ENCODE measurements at regions not wholly inside any gene's neighbourhood (a gene's known extent, or its start where the extent isn't known, plus 50 kb on each side); places are given as distances from the start of the nearest gene placed in this dataset.

DNA sequence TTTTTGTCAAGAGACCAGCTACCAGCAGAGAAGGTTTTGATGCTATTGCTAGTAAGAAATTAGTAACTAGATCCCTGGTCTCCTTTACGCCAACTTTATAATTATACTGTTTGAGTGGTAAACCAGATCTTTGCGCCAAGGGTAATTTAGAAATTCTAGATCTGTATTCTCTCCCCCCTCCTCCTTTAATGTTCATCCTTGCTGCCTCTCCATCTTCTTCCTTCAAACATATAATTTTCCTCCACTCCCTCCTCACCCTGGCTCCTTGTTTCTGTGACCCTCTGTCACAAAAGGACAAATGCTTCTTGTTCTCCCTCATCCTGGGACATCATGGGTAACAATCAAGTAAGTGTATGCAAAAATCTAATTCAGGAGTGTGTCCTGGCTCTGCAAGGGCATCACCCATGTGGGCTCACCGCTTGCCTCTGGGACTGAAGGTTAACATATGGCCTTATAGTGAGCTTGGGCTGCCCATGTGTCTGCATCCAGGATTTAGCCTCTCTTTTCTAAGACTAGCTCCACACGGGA lies 121.2 kb downstream of the BAMBI start:
- Histone ChIP-seq H3K79me2 (ENCODE audit: insufficient read depth, low read length) (no peaks in the 10 kb centered on the region), H3K9ac (ENCODE audit: low read length) (no peak overlapping the region), H3K36me3 (ENCODE audit: insufficient read depth, low read length) (no peaks in the 10 kb centered on the region), H3K9me3 (ENCODE audit: insufficient read depth, low read depth, low read length) (no peaks in the 10 kb centered on the region), H3K4me1 (ENCODE audit: insufficient read depth, low read length) (peaks cover 7% of the 10 kb centered on the region), H4K20me1 (ENCODE audit: insufficient read depth, low read length) (no peaks in the 10 kb centered on the region), H3K4me2 (ENCODE audit: low read length) (peak overlapping the region; percentile 44), H3K4me3 (ENCODE audit: insufficient read depth, low read depth, low read length) (no peak overlapping the region), H2AFZ (ENCODE audit: low read depth, low read length) (no peak overlapping the region), H3K27me3 (ENCODE audit: insufficient read depth, low read length) (peaks cover 4% of the 10 kb centered on the region), H3K27ac (ENCODE audit: low read depth, low read length) (no peak overlapping the region)
- no peak for DNase-seq (ENCODE audit: low read depth)
- Mint-ChIP-seq H3K4me3 (ENCODE audit: unreplicated experiment) (no peak overlapping the region), H3K9me3 (ENCODE audit: unreplicated experiment) (no peaks in the 10 kb centered on the region), H3K36me3 (ENCODE audit: low read depth, unreplicated experiment) (no peaks in the 10 kb centered on the region), H3K4me1 (ENCODE audit: low read depth, unreplicated experiment) (peaks cover 18% of the 10 kb centered on the region), H3K27ac (ENCODE audit: unreplicated experiment) (no peak overlapping the region), H3K27me3 (ENCODE audit: low read depth, unreplicated experiment) (peaks cover 2% of the 10 kb centered on the region)
- TF ChIP-seq, protein P1, sequence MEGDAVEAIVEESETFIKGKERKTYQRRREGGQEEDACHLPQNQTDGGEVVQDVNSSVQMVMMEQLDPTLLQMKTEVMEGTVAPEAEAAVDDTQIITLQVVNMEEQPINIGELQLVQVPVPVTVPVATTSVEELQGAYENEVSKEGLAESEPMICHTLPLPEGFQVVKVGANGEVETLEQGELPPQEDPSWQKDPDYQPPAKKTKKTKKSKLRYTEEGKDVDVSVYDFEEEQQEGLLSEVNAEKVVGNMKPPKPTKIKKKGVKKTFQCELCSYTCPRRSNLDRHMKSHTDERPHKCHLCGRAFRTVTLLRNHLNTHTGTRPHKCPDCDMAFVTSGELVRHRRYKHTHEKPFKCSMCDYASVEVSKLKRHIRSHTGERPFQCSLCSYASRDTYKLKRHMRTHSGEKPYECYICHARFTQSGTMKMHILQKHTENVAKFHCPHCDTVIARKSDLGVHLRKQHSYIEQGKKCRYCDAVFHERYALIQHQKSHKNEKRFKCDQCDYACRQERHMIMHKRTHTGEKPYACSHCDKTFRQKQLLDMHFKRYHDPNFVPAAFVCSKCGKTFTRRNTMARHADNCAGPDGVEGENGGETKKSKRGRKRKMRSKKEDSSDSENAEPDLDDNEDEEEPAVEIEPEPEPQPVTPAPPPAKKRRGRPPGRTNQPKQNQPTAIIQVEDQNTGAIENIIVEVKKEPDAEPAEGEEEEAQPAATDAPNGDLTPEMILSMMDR (IDR thresholded peaks at IDR 0.05; ENCODE audit: insufficient read depth, low read depth, low read length), result no peak
- TF ChIP-seq EZH2 (IDR thresholded peaks at IDR 0.05; ENCODE audit: insufficient read depth, low read length), result no peak
- no peak for FAIRE-seq

DNA sequence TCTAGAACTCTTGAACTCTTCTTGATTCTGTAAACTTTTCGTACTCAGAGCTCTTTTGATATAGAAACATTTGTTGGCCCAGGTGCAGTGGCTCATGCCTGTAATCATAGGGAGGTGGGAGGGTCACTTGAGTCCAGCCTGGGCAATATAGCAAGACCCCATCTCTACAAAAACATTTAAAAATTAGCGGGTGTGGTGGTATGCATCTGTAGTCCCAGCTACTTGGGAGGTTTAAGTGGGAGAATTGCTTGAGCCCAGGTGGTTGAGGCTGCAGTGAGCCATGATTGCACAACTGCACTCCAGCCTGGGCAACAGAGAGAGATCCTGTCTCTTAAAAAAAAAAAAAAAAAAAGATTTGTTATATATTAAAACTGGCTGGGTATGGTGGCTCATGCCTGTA lies 121.6 kb downstream of the BAMBI start:
- FAIRE-seq (no peak), DNase-seq (ENCODE audit: low read depth) (no peak)
- peaks cover 7% of the 10 kb centered on the region for H3K4me1 ChIP-seq (ENCODE audit: insufficient read depth, low read length)
- Mint-ChIP-seq H3K9me3 (ENCODE audit: unreplicated experiment) (no peaks in the 10 kb centered on the region), H3K36me3 (ENCODE audit: low read depth, unreplicated experiment) (no peaks in the 10 kb centered on the region), H3K27ac (ENCODE audit: unreplicated experiment) (no peak overlapping the region), H3K4me1 (ENCODE audit: low read depth, unreplicated experiment) (peaks cover 18% of the 10 kb centered on the region), H3K4me3 (ENCODE audit: unreplicated experiment) (no peak overlapping the region), H3K27me3 (ENCODE audit: low read depth, unreplicated experiment) (peaks cover 4% of the 10 kb centered on the region)
- no peak overlapping the region for H3K4me2 ChIP-seq (ENCODE audit: low read length)
- no peaks in the 10 kb centered on the region for H3K79me2 ChIP-seq (ENCODE audit: insufficient read depth, low read length)
- H2AFZ ChIP-seq (ENCODE audit: low read depth, low read length), result no peak overlapping the region
- TF ChIP-seq EZH2 (IDR thresholded peaks at IDR 0.05; ENCODE audit: insufficient read depth, low read length), result no peak
- TF ChIP-seq, protein P1 (IDR thresholded peaks at IDR 0.05; ENCODE audit: insufficient read depth, low read depth, low read length), result no peak
- H3K4me3 ChIP-seq (ENCODE audit: insufficient read depth, low read depth, low read length), result no peak overlapping the region
- no peaks in the 10 kb centered on the region for H4K20me1 ChIP-seq (ENCODE audit: insufficient read depth, low read length)
- no peaks in the 10 kb centered on the region for H3K36me3 ChIP-seq (ENCODE audit: insufficient read depth, low read length)
- no peaks in the 10 kb centered on the region for H3K9me3 ChIP-seq (ENCODE audit: insufficient read depth, low read depth, low read length)
- no peak overlapping the region for H3K9ac ChIP-seq (ENCODE audit: low read length)
- H3K27me3 ChIP-seq (ENCODE audit: insufficient read depth, low read length), result peaks cover 4% of the 10 kb centered on the region
- H3K27ac ChIP-seq (ENCODE audit: low read depth, low read length), result no peak overlapping the region

DNA sequence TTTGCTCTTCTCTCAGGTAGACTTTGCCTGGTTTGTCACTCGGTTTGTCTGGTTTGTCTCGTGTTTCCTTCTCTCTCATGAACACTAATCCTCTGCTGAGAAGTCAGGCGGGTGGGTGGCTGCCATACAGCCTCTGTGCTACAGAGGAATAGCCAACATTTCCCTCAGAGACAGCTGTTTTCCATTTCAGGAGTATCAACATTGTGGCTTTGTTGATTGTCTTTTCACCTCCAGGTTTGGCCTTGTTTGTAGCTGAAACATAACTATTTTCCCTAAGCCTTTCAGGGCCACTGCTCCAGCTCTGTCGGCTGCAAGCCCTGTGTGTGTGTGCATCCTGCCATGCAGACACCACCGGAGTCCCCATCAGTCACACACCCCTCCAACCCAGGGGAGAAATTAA lies 122.8 kb downstream of the BAMBI start:
- FAIRE-seq (no peak), DNase-seq (ENCODE audit: low read depth) (no peak)
- no peaks in the 10 kb centered on the region for H3K36me3 ChIP-seq (ENCODE audit: insufficient read depth, low read length)
- H3K4me2 ChIP-seq (ENCODE audit: low read length), result no peak overlapping the region
- no peaks in the 10 kb centered on the region for H3K9me3 Mint-ChIP-seq (ENCODE audit: unreplicated experiment)
- peaks cover 18% of the 10 kb centered on the region for H3K4me1 Mint-ChIP-seq (ENCODE audit: low read depth, unreplicated experiment)
- H3K4me1 ChIP-seq (ENCODE audit: insufficient read depth, low read length), result peaks cover 7% of the 10 kb centered on the region
- peaks cover 4% of the 10 kb centered on the region for H3K27me3 ChIP-seq (ENCODE audit: insufficient read depth, low read length)
- H2AFZ ChIP-seq (ENCODE audit: low read depth, low read length), result no peak overlapping the region
- H3K4me3 Mint-ChIP-seq (ENCODE audit: unreplicated experiment), result no peak overlapping the region
- H3K36me3 Mint-ChIP-seq (ENCODE audit: low read depth, unreplicated experiment), result no peaks in the 10 kb centered on the region
- H3K27me3 Mint-ChIP-seq (ENCODE audit: low read depth, unreplicated experiment), result peaks cover 2% of the 10 kb centered on the region
- TF ChIP-seq EZH2 (IDR thresholded peaks at IDR 0.05; ENCODE audit: insufficient read depth, low read length), result no peak
- TF ChIP-seq, protein P1 (IDR thresholded peaks at IDR 0.05; ENCODE audit: insufficient read depth, low read depth, low read length), result no peak
- no peaks in the 10 kb centered on the region for H3K79me2 ChIP-seq (ENCODE audit: insufficient read depth, low read length)
- H3K9me3 ChIP-seq (ENCODE audit: insufficient read depth, low read depth, low read length), result no peaks in the 10 kb centered on the region
- no peaks in the 10 kb centered on the region for H4K20me1 ChIP-seq (ENCODE audit: insufficient read depth, low read length)
- H3K27ac Mint-ChIP-seq (ENCODE audit: unreplicated experiment), result no peak overlapping the region
- H3K27ac ChIP-seq (ENCODE audit: low read depth, low read length), result no peak overlapping the region
- H3K9ac ChIP-seq (ENCODE audit: low read length), result no peak overlapping the region
- no peak overlapping the region for H3K4me3 ChIP-seq (ENCODE audit: insufficient read depth, low read depth, low read length)
